RPMI8226 (cell line): ENCODE measurements at regions not wholly inside any gene's neighbourhood (a gene's known extent, or its start where the extent isn't known, plus 50 kb on each side); places are given as distances from the start of the nearest gene placed in this dataset.
A peak's percentile ranks its signal among the peaks of the same experiment; 100 is the strongest.

ENCODE experiments used
- DNase-seq: peaks from one replicate; pipeline ENCODE4 v3.0.0-alpha.2; 2015

DNA sequence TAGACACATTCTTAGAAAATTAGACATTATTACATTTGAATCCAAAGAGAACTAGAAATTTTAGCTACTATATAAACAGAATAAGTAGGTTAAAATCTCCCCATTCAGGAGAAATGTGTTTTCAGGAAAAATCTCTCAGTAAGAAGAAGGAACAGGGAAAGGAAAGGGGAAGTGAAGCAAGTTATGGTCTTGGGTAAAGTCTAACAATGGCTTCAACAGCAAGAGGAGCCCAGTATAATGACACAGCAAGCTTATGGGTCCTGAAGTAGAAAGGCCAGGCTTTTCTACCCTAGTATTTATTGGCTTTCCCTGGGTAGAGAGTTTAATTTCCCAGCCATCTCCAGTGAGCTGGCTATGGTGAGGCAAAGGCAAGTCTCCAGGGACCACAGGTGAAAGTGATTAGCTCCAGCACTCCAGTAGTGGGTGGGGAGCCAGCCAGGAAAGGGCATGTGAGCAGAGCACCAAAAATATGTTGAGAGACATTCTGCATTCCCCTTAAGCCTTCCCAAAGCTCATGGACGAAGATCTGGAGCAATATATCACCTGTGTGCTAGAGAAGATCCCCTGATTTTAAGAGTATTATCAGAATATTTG is 981.7 kb downstream of the NR2F1-AS1 start:
- no peak for DNase-seq

DNA sequence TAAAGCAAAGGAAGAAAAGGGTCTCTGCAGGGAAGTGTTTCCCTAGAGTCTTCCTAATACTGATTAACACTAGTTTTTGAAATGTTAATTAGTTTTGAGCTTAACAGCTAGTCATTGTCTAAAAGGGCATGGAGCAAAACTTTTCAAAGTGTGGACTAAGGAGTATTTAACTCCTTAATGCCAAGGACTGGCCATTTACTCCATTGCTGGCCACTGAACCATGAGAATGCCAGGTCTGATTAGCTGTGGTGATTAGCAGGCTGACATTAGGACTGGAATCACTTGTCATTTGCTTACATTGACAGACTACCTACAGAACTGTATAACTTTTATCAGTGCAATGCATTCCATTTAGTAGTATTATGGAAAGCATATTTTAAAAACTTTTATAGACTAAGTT is 987.0 kb downstream of the NR2F1-AS1 start:
- no peak for DNase-seq

GRCh38 chr5:92588876-92589275 is 992.1 kb downstream of the NR2F1-AS1 start:
- DNase-seq = no peak

DNA sequence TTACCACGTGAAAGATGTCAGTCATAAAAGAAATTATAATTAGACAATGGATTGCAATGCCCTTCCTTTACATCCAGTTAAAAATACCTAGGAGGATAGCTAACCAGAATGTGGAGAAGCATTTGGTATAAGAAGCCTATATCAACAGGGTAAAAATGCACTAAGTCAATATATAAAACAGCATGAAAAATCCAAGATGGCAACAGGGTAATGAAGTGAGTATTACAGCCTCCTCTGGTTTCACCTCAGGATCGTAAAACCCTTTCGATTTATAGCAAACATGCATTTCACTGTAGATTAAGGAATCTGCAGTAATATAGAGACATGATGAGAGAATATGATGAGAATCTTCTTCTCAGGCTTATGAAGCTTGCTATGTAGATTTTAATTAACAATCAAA is 999.3 kb downstream of the NR2F1-AS1 start:
- DNase-seq = no peak

DNA sequence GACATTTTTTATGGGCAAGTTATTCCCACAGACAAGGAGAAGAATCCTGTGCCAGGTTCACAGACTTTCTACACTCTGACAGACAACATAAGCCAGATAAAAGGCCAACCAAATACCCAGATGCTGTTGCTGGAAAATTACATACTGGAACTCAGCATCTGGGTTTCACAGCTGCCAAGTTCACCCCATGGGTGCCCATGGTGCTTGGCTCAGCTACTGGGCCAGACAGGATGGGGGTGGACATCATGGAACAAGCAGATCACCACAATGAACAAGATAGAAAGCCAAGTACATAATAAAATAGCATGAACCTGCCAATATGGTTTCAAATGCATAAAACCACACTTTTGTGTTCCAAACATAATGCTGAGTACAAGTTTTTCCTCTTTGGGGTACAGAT is 999.8 kb downstream of the NR2F1-AS1 start:
- no peak for DNase-seq

- DNase-seq = no peak
Observed at GRCh38 chr5:92580814-92581213, 1000.2 kb downstream of the NR2F1-AS1 start.

GRCh38 chr5:92574023-92574422 is 1007.0 kb downstream of the NR2F1-AS1 start:
- no peak for DNase-seq

DNA sequence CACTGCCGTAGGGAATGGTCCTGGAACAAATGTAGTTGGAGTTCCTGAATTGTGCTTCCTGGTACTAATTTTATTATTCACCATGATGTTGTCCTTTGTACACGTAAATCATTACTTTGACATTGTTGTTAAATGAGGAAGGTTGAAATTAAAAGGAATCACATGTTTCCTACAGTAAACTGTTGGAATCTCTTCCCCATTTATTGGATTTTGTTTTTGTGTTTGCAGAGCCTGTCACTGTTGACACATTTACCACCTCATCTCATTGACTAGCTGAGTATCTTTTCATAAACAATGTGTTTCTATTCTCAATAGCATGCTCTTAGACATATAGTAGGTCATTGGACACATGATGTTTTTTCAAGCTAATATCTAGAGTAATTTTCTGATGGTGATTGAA is 1012.5 kb downstream of the NR2F1-AS1 start:
- DNase-seq = no peak

GRCh38 chr5:92567831-92568450 is 1013.1 kb downstream of the NR2F1-AS1 start:
- DNase-seq = no peak

GRCh38 chr5:92566113-92566786 is 1014.8 kb downstream of the NR2F1-AS1 start:
- DNase-seq = no peak

DNA sequence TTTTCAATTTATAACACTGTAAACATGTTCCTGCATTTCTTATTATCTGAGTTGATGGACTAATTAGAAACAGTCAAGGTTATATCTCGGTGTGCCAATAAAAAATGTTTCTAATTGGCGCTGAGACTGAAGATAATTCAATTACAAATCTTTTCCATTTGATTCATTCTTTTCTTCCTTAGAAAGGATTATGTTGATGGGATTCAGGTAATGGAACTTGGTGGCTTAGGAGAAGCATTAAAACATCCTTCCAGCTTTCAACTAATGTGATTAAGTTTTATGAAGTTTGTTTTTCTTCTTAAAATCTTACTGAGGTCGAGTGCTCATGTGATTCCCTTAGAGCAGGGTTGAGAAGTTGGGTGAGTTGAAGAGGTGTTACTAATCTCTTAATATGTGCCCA is 1015.3 kb downstream of the NR2F1-AS1 start:
- DNase-seq = no peak

DNA sequence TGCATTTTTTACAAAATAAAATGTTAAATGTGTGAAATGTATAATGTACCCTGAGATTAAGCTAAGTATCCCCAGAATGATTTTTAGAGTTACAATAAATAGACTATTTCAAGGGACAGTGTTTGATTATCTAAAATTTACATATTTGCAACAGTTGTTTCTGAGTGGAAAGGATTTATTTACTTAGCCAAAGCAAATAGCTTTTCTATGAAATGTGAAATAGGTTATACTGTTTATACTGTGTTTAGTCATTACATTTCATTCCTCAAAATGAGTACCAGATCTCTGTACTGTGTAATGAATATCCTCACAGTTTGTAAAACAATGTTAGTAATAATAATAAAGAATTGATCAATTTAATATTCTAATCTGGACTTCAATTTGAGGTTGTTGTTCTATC is 1019.0 kb downstream of the NR2F1-AS1 start:
- DNase-seq = no peak

DNA sequence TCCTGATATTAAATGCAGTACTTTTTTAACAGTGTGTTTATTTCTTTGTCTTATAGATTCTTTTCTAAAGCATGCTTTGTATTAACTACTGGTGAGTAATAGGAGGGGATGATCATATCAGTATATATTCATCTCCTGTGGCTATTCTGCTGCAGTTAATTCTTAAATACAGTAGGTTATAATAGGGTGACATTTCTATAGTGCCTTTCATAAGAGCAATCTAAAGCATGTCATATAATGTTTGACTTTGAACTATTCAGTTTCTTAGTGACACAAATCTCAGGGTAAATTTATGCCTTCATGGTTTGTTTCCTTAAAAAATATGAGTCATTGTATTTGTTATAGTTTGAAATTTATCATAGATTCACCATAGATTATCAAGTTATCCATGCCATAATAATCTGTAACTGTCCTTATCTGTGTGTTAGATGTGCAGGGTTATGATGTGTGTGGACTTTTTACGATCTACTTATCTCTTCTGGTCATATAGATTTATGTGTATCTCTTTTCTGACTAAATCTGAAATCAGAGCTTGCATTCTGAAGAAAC is 1019.5 kb downstream of the NR2F1-AS1 start:
- DNase-seq = no peak

DNA sequence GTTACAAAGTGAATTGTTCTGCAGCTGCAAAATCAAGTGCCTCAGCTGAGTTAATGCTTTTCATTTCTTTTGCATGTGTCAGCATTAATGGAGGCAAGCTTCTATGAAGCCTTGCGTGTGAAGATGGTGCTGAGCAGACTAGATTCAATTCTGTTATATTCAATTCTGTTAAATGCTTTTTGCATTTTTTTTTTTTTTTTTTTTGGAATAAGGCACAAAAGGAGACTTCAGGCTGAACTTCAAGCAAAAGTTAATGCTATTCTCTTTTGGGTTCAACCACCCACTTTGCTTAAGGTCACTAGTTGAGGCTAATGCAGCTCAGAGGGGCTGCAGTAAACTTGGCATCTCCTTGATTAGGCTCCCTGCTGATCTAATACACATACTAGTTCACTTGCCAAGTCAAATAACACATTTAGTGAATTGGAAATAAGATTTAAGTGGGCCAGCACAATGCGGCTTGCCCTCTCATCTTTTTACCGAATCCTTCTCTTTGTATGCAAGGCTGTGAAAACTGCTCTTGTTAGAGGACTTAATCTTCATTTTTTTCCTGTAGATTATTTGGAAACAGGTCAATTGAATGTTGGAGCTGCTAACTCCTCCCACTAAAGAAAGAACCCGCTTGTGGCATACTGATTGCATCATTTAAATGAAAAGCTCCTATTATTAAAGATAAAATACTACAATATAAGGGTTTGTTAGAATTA is 1020.2 kb downstream of the NR2F1-AS1 start:
- peak; percentile 81 for DNase-seq

DNA sequence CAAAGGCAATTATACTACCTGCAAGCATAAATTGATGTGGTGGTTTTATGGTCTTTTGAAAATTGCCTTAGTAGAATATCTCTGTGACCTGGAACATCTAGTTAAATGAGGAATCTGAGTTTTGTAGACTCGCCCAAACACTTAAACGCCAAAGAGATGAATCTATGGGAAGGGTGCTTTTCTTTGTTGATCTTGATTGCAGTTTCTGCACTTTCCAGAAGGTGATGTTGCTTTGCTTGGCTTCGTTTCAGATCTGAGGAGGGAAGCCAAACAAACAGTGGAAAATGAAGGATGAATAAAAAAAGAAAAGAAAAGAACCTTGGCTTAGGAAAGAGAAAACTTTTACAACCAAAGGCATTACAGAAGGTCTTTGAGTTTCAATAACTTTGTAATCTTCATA is 1021.2 kb downstream of the NR2F1-AS1 start:
- peak; percentile 14 for DNase-seq

DNA sequence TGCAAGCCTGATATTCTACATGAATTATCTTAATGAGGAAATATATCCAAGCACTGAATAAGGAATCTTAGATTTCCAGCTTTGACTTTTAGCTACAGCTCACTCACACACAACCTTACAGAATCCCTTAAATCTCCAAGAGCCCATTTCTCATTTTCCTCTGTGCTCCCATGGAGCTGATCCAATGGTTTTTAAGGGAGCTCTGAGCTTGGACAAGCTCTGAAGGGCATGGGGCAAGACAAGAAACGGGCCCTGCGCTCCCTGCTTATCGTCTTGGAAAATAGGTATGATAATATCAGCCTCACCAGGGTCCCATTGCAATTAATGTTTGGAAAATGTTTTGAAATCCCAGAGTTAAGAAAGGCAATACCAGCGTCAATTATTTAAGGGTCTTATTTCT is 1021.7 kb downstream of the NR2F1-AS1 start:
- DNase-seq = no peak

DNA sequence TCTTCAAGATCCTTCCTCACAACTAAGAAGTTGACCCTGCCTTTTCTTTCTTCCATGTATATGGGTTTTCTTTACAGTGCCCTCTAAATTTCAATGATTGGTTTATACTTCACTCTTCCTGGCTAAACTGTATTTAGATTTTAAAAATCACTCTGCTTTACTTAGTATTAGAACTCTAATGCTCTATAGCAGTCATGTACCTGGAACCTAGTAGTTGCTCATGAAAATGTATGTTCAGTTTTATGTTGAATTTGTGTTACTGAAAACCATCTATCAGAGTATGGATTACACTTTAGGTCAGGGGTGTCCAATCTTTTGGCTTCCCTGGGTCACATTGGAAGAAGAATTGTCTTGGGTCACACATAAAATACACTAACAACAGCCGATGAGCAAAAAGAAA is 1024.3 kb downstream of the NR2F1-AS1 start:
- no peak for DNase-seq

GRCh38 chr5:92554447-92555085 is 1026.5 kb downstream of the NR2F1-AS1 start:
- no peak for DNase-seq

DNA sequence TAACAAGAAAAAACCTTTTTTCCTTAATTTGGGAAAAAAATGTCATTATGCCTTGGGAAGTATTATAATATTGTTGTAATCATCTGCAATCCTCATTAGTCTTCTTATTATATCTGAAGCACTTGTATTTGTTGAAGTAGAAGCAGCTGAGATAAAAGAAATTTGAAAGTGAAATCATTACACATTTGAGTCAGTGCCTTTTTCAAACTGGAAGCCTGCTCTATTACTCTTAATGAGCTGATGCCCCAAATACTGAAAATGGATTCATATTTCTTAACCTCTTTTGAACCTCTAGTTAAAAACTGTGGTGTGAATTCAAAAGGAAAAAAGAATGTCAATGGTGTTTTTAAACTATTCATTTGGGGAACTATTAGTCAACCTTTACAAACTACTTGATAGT is 1027.7 kb downstream of the NR2F1-AS1 start:
- DNase-seq = no peak

DNA sequence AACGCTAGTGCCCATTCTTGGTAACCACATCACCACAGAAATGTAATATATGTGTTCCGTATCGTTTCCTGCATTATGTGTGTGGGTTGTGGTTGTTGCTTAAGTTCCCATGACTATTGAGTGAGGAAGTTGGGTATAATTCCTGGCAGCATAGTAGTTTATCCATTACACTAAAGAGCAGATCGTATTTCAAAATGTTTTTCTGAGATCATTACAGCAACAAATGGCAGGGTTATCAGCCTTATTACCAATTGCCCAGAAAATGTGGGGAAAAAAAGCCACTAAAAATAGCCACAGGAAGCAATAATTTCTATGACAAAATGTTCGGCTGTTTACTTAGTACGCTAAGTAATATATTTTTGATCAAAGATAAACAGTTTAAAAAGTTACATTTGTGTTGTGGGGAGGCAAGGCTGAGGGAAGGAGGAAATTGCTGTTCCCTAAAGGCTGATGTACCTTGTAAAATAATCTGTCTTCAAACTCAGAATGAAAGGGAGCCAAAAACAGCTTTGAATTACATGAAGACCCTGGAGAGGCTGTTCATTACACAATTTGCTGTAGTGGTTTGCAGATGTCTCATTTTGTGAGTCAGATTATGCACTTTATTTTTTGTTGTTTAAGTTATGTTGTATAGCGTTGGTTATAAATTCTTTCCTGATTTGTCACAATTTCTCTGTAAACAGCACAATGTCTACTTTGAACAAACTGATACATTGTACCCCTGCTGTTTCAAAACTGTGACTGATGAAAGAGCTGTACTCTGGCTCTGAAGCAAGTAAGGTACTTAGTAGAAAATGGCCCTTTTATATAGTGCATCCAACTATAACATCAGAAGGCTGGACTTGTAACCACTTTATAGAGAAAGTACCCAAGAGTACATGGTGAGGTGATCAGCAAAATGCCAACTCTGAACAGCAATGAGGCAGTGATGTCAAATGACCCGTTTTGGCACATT is 1028.5 kb downstream of the NR2F1-AS1 start:
- no peak for DNase-seq

DNA sequence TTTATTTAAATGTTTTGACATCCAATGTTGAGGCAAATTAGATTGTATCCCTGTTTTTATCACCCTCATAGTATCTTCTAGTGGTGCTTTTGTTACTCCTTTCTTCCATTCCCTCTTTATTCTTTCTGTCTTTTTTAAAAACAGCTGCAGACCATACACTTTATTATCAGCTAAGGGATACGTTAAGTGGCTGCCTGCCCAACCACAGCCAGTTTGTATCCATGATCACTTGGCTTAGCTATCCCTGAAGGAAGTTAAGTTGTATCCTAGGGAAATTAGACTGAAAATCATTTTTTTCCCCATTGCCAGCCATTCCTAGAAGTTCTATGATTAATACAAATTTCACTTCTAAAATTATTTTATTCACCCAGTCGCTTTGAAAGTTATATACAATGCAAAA is 1032.7 kb downstream of the NR2F1-AS1 start:
- DNase-seq = no peak

GRCh38 chr5:92544596-92544995 is 1036.4 kb downstream of the NR2F1-AS1 start:
- no peak for DNase-seq
